ENCODE measurements at regions not wholly inside any gene's neighbourhood (a gene's known extent, or its start where the extent isn't known, plus 50 kb on each side); places are given as distances from the start of the nearest gene placed in this dataset.

DNA sequence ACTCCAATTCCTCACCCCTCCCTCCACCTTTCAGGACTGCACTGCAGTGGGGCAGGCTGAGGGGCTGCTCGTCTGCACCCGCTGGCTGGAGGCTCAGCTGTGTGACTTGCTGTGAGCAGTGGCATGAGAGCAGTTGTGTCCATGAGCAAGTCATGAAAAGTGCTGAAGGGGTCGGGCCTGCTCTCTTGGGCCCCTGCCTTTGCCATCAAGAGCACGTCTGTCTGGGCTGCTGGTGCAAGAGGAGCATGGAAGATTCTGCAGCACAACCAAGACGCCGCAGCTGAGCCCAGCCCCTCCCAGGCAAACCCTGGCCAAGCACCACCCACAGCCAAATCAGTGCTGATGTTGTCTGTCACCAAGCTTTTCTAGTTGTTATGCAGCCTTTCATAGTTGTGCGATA lies 284.3 kb downstream of the TCERG1L start (continued):
- TF ChIP-seq, protein P1, sequence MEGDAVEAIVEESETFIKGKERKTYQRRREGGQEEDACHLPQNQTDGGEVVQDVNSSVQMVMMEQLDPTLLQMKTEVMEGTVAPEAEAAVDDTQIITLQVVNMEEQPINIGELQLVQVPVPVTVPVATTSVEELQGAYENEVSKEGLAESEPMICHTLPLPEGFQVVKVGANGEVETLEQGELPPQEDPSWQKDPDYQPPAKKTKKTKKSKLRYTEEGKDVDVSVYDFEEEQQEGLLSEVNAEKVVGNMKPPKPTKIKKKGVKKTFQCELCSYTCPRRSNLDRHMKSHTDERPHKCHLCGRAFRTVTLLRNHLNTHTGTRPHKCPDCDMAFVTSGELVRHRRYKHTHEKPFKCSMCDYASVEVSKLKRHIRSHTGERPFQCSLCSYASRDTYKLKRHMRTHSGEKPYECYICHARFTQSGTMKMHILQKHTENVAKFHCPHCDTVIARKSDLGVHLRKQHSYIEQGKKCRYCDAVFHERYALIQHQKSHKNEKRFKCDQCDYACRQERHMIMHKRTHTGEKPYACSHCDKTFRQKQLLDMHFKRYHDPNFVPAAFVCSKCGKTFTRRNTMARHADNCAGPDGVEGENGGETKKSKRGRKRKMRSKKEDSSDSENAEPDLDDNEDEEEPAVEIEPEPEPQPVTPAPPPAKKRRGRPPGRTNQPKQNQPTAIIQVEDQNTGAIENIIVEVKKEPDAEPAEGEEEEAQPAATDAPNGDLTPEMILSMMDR (conservative IDR thresholded peaks at IDR 0.05; ENCODE audit: low read depth in 2 of 2), result no peak
- TF ChIP-seq, protein P2, sequence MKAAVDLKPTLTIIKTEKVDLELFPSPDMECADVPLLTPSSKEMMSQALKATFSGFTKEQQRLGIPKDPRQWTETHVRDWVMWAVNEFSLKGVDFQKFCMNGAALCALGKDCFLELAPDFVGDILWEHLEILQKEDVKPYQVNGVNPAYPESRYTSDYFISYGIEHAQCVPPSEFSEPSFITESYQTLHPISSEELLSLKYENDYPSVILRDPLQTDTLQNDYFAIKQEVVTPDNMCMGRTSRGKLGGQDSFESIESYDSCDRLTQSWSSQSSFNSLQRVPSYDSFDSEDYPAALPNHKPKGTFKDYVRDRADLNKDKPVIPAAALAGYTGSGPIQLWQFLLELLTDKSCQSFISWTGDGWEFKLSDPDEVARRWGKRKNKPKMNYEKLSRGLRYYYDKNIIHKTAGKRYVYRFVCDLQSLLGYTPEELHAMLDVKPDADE (IDR thresholded peaks at IDR 0.05), result no peak

DNA sequence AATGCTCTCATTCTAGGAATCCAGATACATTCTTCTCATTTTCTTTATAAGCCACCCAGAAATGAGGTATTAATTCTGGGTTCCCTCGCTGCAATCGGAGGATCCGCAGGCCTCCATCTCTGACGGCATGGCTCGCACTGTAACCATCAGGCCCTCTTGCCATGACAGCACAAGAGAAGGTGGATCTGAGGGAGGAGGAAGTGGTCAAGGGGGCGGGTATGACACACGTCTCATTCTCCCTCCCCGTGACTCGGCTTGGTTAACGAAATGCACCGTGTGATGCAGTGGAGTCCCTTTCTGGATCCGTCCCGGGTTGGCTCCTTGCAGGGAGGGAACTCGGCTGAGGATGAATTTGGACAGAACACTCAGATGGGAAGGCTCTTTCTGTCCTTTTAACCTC lies 280.2 kb downstream of the TCERG1L start:
- H3K27ac Mint-ChIP-seq, result no peak overlapping the region
- TF ChIP-seq, protein P3, sequence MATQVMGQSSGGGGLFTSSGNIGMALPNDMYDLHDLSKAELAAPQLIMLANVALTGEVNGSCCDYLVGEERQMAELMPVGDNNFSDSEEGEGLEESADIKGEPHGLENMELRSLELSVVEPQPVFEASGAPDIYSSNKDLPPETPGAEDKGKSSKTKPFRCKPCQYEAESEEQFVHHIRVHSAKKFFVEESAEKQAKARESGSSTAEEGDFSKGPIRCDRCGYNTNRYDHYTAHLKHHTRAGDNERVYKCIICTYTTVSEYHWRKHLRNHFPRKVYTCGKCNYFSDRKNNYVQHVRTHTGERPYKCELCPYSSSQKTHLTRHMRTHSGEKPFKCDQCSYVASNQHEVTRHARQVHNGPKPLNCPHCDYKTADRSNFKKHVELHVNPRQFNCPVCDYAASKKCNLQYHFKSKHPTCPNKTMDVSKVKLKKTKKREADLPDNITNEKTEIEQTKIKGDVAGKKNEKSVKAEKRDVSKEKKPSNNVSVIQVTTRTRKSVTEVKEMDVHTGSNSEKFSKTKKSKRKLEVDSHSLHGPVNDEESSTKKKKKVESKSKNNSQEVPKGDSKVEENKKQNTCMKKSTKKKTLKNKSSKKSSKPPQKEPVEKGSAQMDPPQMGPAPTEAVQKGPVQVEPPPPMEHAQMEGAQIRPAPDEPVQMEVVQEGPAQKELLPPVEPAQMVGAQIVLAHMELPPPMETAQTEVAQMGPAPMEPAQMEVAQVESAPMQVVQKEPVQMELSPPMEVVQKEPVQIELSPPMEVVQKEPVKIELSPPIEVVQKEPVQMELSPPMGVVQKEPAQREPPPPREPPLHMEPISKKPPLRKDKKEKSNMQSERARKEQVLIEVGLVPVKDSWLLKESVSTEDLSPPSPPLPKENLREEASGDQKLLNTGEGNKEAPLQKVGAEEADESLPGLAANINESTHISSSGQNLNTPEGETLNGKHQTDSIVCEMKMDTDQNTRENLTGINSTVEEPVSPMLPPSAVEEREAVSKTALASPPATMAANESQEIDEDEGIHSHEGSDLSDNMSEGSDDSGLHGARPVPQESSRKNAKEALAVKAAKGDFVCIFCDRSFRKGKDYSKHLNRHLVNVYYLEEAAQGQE (IDR thresholded peaks at IDR 0.05; ENCODE audit: unreplicated experiment), result no peak
- TF ChIP-seq JUNB (IDR thresholded peaks at IDR 0.05; ENCODE audit: unreplicated experiment) (no peak), CREB1 (CRISPR knock-in tag; IDR thresholded peaks at IDR 0.05; ENCODE audit: low read depth) (no peak), NANOG (IDR thresholded peaks at IDR 0.05; ENCODE audit: borderline replicate concordance) (no peak), POLR2AphosphoS5 (IDR thresholded peaks at IDR 0.05; ENCODE audit: low read depth) (no peak)
- TF ChIP-seq, protein P1 (conservative IDR thresholded peaks at IDR 0.05; ENCODE audit: low read depth in 2 of 2), result no peak
- TF ChIP-seq, protein P4, sequence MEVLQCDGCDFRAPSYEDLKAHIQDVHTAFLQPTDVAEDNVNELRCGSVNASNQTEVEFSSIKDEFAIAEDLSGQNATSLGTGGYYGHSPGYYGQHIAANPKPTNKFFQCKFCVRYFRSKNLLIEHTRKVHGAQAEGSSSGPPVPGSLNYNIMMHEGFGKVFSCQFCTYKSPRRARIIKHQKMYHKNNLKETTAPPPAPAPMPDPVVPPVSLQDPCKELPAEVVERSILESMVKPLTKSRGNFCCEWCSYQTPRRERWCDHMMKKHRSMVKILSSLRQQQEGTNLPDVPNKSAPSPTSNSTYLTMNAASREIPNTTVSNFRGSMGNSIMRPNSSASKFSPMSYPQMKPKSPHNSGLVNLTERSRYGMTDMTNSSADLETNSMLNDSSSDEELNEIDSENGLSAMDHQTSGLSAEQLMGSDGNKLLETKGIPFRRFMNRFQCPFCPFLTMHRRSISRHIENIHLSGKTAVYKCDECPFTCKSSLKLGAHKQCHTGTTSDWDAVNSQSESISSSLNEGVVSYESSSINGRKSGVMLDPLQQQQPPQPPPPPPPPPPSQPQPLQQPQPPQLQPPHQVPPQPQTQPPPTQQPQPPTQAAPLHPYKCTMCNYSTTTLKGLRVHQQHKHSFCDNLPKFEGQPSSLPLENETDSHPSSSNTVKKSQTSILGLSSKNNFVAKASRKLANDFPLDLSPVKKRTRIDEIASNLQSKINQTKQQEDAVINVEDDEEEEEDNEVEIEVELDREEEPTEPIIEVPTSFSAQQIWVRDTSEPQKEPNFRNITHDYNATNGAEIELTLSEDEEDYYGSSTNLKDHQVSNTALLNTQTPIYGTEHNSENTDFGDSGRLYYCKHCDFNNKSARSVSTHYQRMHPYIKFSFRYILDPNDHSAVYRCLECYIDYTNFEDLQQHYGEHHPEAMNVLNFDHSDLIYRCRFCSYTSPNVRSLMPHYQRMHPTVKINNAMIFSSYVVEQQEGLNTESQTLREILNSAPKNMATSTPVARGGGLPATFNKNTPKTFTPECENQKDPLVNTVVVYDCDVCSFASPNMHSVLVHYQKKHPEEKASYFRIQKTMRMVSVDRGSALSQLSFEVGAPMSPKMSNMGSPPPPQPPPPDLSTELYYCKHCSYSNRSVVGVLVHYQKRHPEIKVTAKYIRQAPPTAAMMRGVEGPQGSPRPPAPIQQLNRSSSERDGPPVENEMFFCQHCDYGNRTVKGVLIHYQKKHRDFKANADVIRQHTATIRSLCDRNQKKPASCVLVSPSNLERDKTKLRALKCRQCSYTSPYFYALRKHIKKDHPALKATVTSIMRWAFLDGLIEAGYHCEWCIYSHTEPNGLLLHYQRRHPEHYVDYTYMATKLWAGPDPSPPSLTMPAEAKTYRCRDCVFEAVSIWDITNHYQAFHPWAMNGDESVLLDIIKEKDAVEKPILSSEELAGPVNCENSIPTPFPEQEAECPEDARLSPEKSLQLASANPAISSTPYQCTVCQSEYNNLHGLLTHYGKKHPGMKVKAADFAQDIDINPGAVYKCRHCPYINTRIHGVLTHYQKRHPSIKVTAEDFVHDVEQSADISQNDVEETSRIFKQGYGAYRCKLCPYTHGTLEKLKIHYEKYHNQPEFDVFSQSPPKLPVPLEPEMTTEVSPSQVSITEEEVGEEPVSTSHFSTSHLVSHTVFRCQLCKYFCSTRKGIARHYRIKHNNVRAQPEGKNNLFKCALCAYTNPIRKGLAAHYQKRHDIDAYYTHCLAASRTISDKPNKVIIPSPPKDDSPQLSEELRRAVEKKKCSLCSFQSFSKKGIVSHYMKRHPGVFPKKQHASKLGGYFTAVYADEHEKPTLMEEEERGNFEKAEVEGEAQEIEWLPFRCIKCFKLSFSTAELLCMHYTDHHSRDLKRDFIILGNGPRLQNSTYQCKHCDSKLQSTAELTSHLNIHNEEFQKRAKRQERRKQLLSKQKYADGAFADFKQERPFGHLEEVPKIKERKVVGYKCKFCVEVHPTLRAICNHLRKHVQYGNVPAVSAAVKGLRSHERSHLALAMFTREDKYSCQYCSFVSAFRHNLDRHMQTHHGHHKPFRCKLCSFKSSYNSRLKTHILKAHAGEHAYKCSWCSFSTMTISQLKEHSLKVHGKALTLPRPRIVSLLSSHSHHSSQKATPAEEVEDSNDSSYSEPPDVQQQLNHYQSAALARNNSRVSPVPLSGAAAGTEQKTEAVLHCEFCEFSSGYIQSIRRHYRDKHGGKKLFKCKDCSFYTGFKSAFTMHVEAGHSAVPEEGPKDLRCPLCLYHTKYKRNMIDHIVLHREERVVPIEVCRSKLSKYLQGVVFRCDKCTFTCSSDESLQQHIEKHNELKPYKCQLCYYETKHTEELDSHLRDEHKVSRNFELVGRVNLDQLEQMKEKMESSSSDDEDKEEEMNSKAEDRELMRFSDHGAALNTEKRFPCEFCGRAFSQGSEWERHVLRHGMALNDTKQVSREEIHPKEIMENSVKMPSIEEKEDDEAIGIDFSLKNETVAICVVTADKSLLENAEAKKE (CRISPR knock-in tag; IDR thresholded peaks at IDR 0.05), result no peak
- TF ChIP-seq, protein P2 (IDR thresholded peaks at IDR 0.05), result no peak

More for the DNA sequence above, 280.2 kb downstream of the TCERG1L start:
- Histone ChIP-seq H3K79me2 (replicated peaks; ENCODE audit: insufficient read depth) (no peaks in the 10 kb centered on the region), H3K36me3 (ENCODE audit: insufficient read depth) (no peaks in the 10 kb centered on the region), H3K4me3 (no peak overlapping the region), H2AFZ (no peak overlapping the region), H3K27me3 (ENCODE audit: insufficient read depth) (no peaks in the 10 kb centered on the region), H3K27ac (ENCODE audit: low read depth) (no peak overlapping the region), H3K9me2 (ENCODE audit: insufficient read depth) (no peaks in the 10 kb centered on the region), H3F3A (replicated peaks; ENCODE audit: low read depth) (no peaks in the 10 kb centered on the region), H3K4me1 (ENCODE audit: insufficient read depth) (no peaks in the 10 kb centered on the region), H3K4me2 (no peak overlapping the region), H4K20me1 (replicated peaks; ENCODE audit: insufficient read depth) (no peaks in the 10 kb centered on the region)
- Mint-ChIP-seq H3K27me3 (ENCODE audit: insufficient read depth, low read depth, poor library complexity) (peaks cover 10% of the 10 kb centered on the region), H3K36me3 (ENCODE audit: low read depth) (peaks cover 12% of the 10 kb centered on the region; the same call in 2 of the 3 replicates), H3K4me3 (no peak overlapping the region), H3K4me1 (0 out of 3 replicates have a peak, but pooled peaks cover 3% of the 10 kb centered on the region), H3K9me3 (peaks cover 82% of the 10 kb centered on the region)
- ATAC-seq, result no peak
- DNase-seq (ENCODE audit: low spot score), result no peak

Data from GM23338 (cell line).